ACC112 (cell line): ENCODE measurements at regions not wholly inside any gene's neighbourhood (a gene's known extent, or its start where the extent isn't known, plus 50 kb on each side); places are given as distances from the start of the nearest gene placed in this dataset.
A peak's percentile ranks its signal among the peaks of the same experiment; 100 is the strongest.
"Not testable (repeated sequence)": the region's sequence is repeated elsewhere in the genome, so short reads cannot be mapped to it uniquely, and the experiment has no call there.

Source experiments
- H2AFZ ChIP-seq: fragments of 200-600 bp; sonication (generic); one replicate; pipeline ENCODE4 v1.6.0; 2017; ENCODE audit warnings: antibody characterized with exemption, low read length; ENCODE audit not compliant: unreplicated experiment
- H3K27ac ChIP-seq: fragments of 200-600 bp; sonication (generic); 2 replicates; pipeline ENCODE4 v1.5.1; 2014; ENCODE audit warnings: low read depth, mild to moderate bottlenecking, antibody characterized with exemption, low read length, moderate library complexity
- H3K27me3 ChIP-seq: fragments of 200-600 bp; sonication (generic); 2 replicates; pipeline ENCODE4 v1.6.1; 2014; ENCODE audit warnings: mild to moderate bottlenecking, antibody characterized with exemption, low read length, moderate library complexity, mixed read lengths; ENCODE audit not compliant: insufficient read depth
- H3K36me3 ChIP-seq: fragments of 200-600 bp; sonication (generic); 2 replicates; pipeline ENCODE4 v1.6.1; 2016; ENCODE audit warnings: mild to moderate bottlenecking, antibody characterized with exemption, low read length, moderate library complexity, mixed read lengths; ENCODE audit not compliant: insufficient read depth
- H3K4me1 ChIP-seq: fragments of 200-600 bp; sonication (generic); one replicate; pipeline ENCODE4 v1.6.1; 2016; ENCODE audit warnings: low read length, mixed read lengths; ENCODE audit not compliant: insufficient read depth, unreplicated experiment, control insufficient read depth
- H3K4me3 ChIP-seq: fragments of 200-600 bp; sonication (generic); 2 replicates; pipeline ENCODE4 v1.5.1; 2014; ENCODE audit warnings: mild to moderate bottlenecking, low read depth, low read length
- H3K79me2 ChIP-seq: fragments of 200-600 bp; sonication (generic); one replicate; pipeline ENCODE4 v1.6.0; 2016; ENCODE audit warnings: low read length; ENCODE audit not compliant: control insufficient read depth, unreplicated experiment, insufficient read depth

DNA sequence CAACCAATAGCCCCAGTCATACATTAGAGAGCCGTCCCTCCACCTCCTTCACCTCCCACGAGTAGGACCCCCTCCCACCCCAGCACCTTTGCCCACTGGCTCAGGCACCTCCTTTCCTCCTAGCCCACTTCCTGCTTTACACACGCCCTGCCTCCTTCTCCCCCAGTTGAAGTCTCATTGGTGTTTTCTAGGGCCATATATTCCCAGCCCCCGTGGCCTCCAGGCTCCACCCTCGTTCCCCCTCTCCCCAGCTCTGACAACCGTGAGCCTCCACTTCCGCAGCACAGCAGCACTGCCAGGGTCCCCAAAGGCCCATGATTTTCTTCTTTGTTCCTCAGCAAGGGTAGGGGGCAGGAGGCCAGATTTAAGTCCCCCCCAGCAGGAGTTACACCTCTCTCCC is 340.3 kb upstream of the TNRC6C start:
- no peak overlapping the region for H2AFZ ChIP-seq
- H3K4me3 ChIP-seq: no peak overlapping the region
- no peaks in the 10 kb centered on the region for H3K36me3 ChIP-seq
- H3K27ac ChIP-seq: no peak overlapping the region
- H3K4me1 ChIP-seq: peaks cover 15% of the 10 kb centered on the region
- H3K79me2 ChIP-seq: no peaks in the 10 kb centered on the region
- peaks cover 5% of the 10 kb centered on the region; the same call in 1 of the 2 replicates for H3K27me3 ChIP-seq

DNA sequence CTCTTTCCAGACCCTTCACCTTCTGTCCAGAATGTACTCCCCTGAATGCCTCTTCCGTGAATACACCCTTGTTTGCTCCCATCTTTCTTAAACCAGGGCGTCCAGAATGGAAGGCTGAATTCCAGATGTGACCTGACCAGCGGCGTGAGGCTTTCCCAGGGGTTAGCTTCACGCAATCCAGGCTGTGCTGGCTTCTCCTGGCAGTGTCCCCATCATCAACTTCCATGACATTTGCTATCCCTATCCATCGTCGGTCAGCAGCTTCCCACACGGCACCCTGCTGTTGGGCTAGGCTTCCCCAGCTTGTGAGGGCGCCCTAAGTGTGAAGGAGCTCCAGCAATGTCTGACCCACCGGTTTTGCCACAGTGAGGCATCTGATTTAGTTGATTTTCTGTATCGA is 339.8 kb upstream of the TNRC6C start:
- no peak overlapping the region for H3K27ac ChIP-seq
- H2AFZ ChIP-seq: no peak overlapping the region
- H3K4me3 ChIP-seq: no peak overlapping the region
- H3K27me3 ChIP-seq: no peaks in the 10 kb centered on the region
- peaks cover 15% of the 10 kb centered on the region for H3K4me1 ChIP-seq
- H3K36me3 ChIP-seq: no peaks in the 10 kb centered on the region
- no peaks in the 10 kb centered on the region for H3K79me2 ChIP-seq

GRCh38 chr17:77619326-77619725 is 339.2 kb upstream of the TNRC6C start:
- no peak overlapping the region for H3K27ac ChIP-seq
- H3K4me3 ChIP-seq: no peak overlapping the region
- H2AFZ ChIP-seq: no peak overlapping the region
- no peaks in the 10 kb centered on the region for H3K79me2 ChIP-seq
- no peaks in the 10 kb centered on the region for H3K27me3 ChIP-seq
- no peaks in the 10 kb centered on the region for H3K36me3 ChIP-seq
- peaks cover 15% of the 10 kb centered on the region for H3K4me1 ChIP-seq

DNA sequence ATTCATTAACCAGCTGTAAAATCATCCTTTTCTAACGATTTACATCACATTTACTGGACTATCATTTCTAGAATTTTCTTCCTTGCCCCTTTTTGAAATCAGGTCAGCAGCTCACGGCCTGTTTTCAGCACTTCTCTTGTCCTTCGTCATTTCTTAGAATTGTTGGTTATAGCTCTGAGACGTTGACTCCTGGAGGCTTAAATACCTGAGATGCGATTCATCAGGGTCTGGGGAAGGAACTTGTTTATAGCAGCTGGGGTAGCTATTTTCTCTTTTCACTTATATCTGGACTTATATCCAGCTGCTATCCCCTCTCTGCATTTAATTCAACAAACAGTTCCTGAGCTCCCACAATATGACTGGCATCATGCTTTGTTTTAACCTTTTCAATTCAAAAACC is 338.7 kb upstream of the TNRC6C start:
- H3K27me3 ChIP-seq: no peaks in the 10 kb centered on the region
- H3K79me2 ChIP-seq: no peaks in the 10 kb centered on the region
- H3K4me3 ChIP-seq: no peak overlapping the region
- no peak overlapping the region for H3K27ac ChIP-seq
- no peaks in the 10 kb centered on the region for H3K36me3 ChIP-seq
- no peak overlapping the region for H2AFZ ChIP-seq
- peaks cover 15% of the 10 kb centered on the region for H3K4me1 ChIP-seq

- Histone ChIP-seq H3K27ac (no peak overlapping the region), H3K4me1 (peaks cover 15% of the 10 kb centered on the region), H3K27me3 (no peaks in the 10 kb centered on the region), H3K36me3 (no peaks in the 10 kb centered on the region), H3K4me3 (no peak overlapping the region), H3K79me2 (no peaks in the 10 kb centered on the region), H2AFZ (no peak overlapping the region)
Observed at GRCh38 chr17:77620282-77620681, 338.2 kb upstream of the TNRC6C start.

- not testable (repeated sequence) for H3K4me1 ChIP-seq, H3K4me3 ChIP-seq, H3K27ac ChIP-seq, H2AFZ ChIP-seq, H3K36me3 ChIP-seq, H3K79me2 ChIP-seq
- peaks cover 14% of the 10 kb centered on the region; the same call in 1 of the 2 replicates for H3K27me3 ChIP-seq
Observed at GRCh38 chr17:77622084-77622483, 336.4 kb upstream of the TNRC6C start.

- H3K4me1 ChIP-seq: peaks cover 5% of the 10 kb centered on the region
- peak overlapping the region; percentile 33 for H2AFZ ChIP-seq
- peak overlapping the region; percentile 45; the same call in 1 of the 2 replicates for H3K4me3 ChIP-seq
- peaks cover 20% of the 10 kb centered on the region; the same call in 1 of the 2 replicates for H3K27me3 ChIP-seq
- no peak overlapping the region for H3K27ac ChIP-seq
- no peaks in the 10 kb centered on the region for H3K79me2 ChIP-seq
- H3K36me3 ChIP-seq: no peaks in the 10 kb centered on the region
Observed at GRCh38 chr17:77622647-77623046, 335.9 kb upstream of the TNRC6C start.

DNA sequence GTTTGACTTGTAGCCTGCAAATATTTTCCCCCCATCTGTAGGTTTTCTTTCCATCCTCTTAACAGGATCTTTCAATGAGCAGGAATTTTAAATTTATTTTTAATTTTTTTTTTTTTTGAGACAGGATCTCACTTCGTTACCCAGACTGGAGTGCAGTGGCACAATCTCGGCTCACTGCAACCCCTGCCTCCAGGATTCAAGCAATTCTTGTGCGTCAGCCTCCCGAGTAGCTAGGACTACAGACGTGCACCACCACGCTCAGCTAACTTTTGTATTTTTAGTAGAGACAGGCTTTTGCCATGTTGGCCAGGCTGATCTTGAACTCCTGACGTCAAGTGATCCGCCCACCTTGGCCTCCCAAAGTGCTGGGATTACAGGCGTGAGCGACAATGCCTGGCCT is 335.2 kb upstream of the TNRC6C start:
- H3K79me2 ChIP-seq, H3K36me3 ChIP-seq, H3K27ac ChIP-seq, H2AFZ ChIP-seq, H3K4me1 ChIP-seq: not testable (repeated sequence)
- Histone ChIP-seq H3K4me3 (0 out of 2 replicates have a peak overlapping the region, but pooled peaks have one; percentile 45), H3K27me3 (peaks cover 25% of the 10 kb centered on the region; the same call in 1 of the 2 replicates)

DNA sequence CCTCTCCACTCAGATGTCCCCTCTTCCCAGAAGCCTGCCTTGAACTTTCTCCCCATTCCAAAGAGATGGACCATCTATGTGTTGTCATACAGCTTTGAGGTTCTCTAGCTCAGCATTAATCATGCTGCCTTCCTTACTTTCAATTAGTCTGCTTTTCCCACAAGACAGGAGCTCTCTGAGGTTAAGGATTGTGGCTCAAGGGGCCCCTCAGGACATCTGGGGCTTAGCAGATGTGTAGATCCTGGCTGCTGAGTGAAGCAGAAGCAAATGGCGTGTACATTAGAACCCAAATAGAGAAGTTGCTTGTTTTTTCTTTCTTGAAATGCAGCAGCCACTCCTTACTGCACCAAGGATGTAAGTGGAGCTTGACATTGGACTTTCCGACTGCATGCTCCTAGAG is 330.5 kb upstream of the TNRC6C start:
- Histone ChIP-seq H3K27ac (no peak overlapping the region), H2AFZ (no peak overlapping the region), H3K79me2 (no peaks in the 10 kb centered on the region), H3K4me1 (peaks cover 1% of the 10 kb centered on the region), H3K27me3 (peaks cover 31% of the 10 kb centered on the region; the same call in 1 of the 2 replicates), H3K4me3 (no peak overlapping the region), H3K36me3 (no peaks in the 10 kb centered on the region)

- not testable (repeated sequence) for H3K4me1 ChIP-seq, H3K4me3 ChIP-seq, H3K79me2 ChIP-seq, H3K27ac ChIP-seq, H3K36me3 ChIP-seq, H2AFZ ChIP-seq
- H3K27me3 ChIP-seq: peaks cover 31% of the 10 kb centered on the region; the same call in 1 of the 2 replicates
Observed at GRCh38 chr17:77629284-77629683, 329.2 kb upstream of the TNRC6C start.

DNA sequence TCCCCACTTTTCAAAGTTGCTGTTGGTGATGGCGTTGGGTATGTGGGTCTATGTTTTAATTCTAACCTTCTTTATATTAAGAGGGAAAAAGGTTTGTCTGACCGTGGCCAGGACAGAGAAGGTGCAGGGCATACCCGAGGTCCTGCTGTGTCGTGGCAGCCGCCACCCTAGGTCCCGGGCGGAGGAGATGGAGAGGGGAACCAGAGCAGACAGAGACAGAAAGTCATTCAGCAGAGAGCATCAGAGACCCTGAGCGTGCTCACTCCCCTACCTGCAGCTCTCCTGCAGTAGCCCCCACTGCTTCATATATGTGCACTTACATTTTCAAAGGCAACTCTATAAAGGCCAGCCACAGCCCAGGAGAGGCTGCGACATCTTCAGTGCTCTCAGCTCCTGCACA is 327.2 kb upstream of the TNRC6C start:
- Histone ChIP-seq H3K4me3 (no peak overlapping the region), H3K27ac (no peak overlapping the region), H3K79me2 (no peaks in the 10 kb centered on the region), H3K27me3 (peaks cover 33% of the 10 kb centered on the region), H2AFZ (no peak overlapping the region), H3K36me3 (no peaks in the 10 kb centered on the region), H3K4me1 (no peaks in the 10 kb centered on the region)
